NB4 (cell line): ENCODE measurements at regions not wholly inside any gene's neighbourhood (a gene's known extent, or its start where the extent isn't known, plus 50 kb on each side); places are given as distances from the start of the nearest gene placed in this dataset.

ENCODE experiments used
- DNase-seq: peaks from one replicate; pipeline ENCODE4 v3.0.0; 2010; ENCODE audit warnings: low read depth
- H3K4me3 ChIP-seq: one replicate; pipeline ENCODE4 v1.5.1; 2011; ENCODE audit warnings: mild to moderate bottlenecking, low read depth, low read length, moderate library complexity
- MYC ChIP-seq: IDR thresholded peaks from 2 replicates; pipeline ENCODE4 v1.6.1; 2011; ENCODE audit warnings: low read depth, low read length
- POLR2A ChIP-seq: IDR thresholded peaks from 2 replicates; pipeline ENCODE4 v1.6.1; 2011; ENCODE audit warnings: mild to moderate bottlenecking; ENCODE audit not compliant: insufficient read length; ENCODE audit errors: extremely low read depth
- TF ChIP-seq, protein P1 (sequence below): IDR thresholded peaks from 2 replicates; pipeline ENCODE4 v1.6.1; 2011; ENCODE audit warnings: low read depth, low read length
- TF ChIP-seq, protein P2 (sequence below): IDR thresholded peaks from one replicate; pipeline ENCODE4 v1.5.1; 2012; ENCODE audit warnings: low read depth, low read length

DNA sequence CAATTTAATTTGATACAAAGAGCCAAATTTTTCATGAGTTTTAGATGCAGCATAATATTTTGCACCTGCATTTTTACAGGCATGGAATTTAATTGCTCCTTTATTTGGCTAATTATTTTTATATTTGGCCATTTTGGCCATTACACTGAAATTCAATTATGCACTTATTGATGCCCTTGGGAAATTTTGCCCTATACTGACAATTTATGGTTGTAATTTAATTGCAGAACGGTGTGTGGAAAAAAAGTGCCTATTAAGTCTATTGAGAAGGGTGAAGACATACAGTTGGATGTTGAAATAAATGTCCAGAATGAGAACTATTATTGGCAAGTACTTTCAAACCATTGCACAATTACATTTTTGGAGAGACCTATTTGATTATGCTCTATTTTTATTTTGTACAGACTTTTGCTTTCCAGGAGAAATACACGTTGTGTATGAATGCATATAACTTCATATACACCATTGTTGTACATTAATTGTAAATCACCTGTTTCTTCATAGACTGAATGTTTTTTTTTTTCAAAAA, 1319.3 kb upstream of the CDH2 start:
- TF ChIP-seq MYC = no peak
- TF ChIP-seq POLR2A = no peak
- TF ChIP-seq, protein P1, sequence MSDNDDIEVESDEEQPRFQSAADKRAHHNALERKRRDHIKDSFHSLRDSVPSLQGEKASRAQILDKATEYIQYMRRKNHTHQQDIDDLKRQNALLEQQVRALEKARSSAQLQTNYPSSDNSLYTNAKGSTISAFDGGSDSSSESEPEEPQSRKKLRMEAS = no peak
- TF ChIP-seq, protein P2, sequence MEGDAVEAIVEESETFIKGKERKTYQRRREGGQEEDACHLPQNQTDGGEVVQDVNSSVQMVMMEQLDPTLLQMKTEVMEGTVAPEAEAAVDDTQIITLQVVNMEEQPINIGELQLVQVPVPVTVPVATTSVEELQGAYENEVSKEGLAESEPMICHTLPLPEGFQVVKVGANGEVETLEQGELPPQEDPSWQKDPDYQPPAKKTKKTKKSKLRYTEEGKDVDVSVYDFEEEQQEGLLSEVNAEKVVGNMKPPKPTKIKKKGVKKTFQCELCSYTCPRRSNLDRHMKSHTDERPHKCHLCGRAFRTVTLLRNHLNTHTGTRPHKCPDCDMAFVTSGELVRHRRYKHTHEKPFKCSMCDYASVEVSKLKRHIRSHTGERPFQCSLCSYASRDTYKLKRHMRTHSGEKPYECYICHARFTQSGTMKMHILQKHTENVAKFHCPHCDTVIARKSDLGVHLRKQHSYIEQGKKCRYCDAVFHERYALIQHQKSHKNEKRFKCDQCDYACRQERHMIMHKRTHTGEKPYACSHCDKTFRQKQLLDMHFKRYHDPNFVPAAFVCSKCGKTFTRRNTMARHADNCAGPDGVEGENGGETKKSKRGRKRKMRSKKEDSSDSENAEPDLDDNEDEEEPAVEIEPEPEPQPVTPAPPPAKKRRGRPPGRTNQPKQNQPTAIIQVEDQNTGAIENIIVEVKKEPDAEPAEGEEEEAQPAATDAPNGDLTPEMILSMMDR = no peak
- H3K4me3 ChIP-seq = no peak overlapping the region
- no peak for DNase-seq

DNA sequence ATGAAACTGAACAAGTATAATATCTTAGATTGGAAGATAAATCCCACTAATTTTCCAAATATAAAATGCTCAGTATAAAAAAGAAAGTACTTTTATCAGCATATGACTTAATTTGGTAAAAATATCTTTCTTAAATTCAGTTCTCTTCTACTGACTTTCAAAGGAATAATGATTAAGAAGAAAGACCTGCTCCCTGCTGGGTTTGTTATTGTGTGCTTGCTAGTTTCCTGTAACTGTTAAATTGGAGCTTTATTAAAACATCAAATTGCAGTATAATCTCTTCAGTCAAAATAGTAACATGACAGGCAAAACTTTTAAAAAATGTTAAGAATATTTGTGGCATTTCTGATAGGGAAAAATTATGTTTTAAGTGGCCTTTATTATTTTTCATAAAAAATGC, 1317.4 kb upstream of the CDH2 start:
- DNase-seq = no peak
- TF ChIP-seq, protein P1 = no peak
- TF ChIP-seq POLR2A (no peak), MYC (no peak)
- TF ChIP-seq, protein P2 = no peak
- no peak overlapping the region for H3K4me3 ChIP-seq

DNA sequence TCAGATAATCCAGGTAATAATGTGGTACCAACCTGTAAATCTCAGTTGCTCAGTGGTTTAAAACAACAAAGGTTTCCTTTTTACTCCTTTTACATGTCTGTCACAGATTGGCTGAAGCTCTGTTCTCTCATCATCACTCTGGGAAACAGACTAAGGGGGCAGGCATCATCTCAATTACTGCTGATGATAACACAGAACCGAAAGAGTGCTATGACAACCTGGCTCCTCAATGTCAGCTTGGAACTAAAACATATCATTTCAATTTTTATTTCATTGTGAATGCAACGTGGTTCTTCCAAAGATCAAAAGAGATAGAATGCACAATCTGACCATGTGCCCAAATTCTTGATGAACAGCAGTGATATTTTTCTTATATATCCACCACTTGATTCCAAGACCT, 1315.0 kb upstream of the CDH2 start:
- H3K4me3 ChIP-seq = no peak overlapping the region
- TF ChIP-seq, protein P1 = no peak
- TF ChIP-seq MYC = no peak
- no peak for DNase-seq

DNA sequence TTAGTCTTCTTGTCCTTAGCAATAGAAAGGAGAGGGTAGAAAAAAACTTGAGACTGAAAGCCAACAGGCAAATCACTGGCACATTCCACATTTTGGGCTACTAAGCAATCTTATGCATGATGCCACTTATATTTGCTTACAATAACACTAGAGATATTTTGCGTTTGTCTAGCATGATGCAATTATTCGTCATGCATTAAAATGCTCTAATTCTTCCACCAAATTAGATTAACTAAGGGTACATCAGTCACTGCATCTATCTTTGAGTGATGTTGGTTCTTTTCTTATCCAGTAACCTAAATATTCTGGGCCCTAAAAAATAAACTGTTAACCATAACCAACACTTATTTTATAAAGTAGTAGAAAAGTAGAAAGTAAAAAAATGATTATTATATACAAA, 1311.7 kb upstream of the CDH2 start:
- TF ChIP-seq POLR2A (no peak), MYC (no peak)
- TF ChIP-seq, protein P1 = no peak
- TF ChIP-seq, protein P2 = no peak
- H3K4me3 ChIP-seq = no peak overlapping the region
- DNase-seq = no peak

- no peak for DNase-seq
- H3K4me3 ChIP-seq = no peak overlapping the region
- TF ChIP-seq POLR2A (no peak), MYC (no peak)
- TF ChIP-seq, protein P2 = no peak
- TF ChIP-seq, protein P1 = no peak
These were observed 1288.6 kb upstream of the CDH2 start for GRCh38 chr18:29465526-29465925.

GRCh38 chr18:29459972-29460371, 1283.0 kb upstream of the CDH2 start:
- TF ChIP-seq, protein P2 = no peak
- no peak for TF ChIP-seq POLR2A
- no peak for TF ChIP-seq MYC
- TF ChIP-seq, protein P1 = no peak
- DNase-seq = no peak
- H3K4me3 ChIP-seq = no peak overlapping the region
